ENCODE measurements at regions not wholly inside any gene's neighbourhood (a gene's known extent, or its start where the extent isn't known, plus 50 kb on each side); places are given as distances from the start of the nearest gene placed in this dataset.

GRCh38 chrX:122184791-122185190 lies 999.3 kb upstream of the GRIA3 start:
- TF ChIP-seq CTCF (IDR thresholded peaks at IDR 0.05), result no peak
- TF ChIP-seq POLR2A (IDR thresholded peaks at IDR 0.05), result no peak
- no peak for TF ChIP-seq POLR2AphosphoS5 (IDR thresholded peaks at IDR 0.05)

All from prostate gland (tissue), 2 donors.